CD4-positive, alpha-beta T cell (primary cell): ENCODE measurements at regions not wholly inside any gene's neighbourhood (a gene's known extent, or its start where the extent isn't known, plus 50 kb on each side); places are given as distances from the start of the nearest gene placed in this dataset.

Source experiments
- ATAC-seq: fragments of 200-7000 bp; cut with Tn5 transposase; one replicate; pipeline ENCODE4 v1.10.0; 2022; ENCODE audit warnings: mild to moderate bottlenecking; ENCODE audit not compliant: poor library complexity
- CTCF ChIA-PET: fragments of 350-600 bp; sonication (Branson Sonifier 250); formaldehyde crosslinking; loops from one replicate; lab custom pipeline; 2021; ENCODE audit warnings: antibody characterized with exemption, inconsistent platforms; lab: Charles Lee
- POLR2A ChIA-PET: fragments of 350-600 bp; sonication (Branson Sonifier 250); formaldehyde crosslinking; loops from one replicate; lab custom pipeline; 2021; ENCODE audit warnings: antibody characterized with exemption, inconsistent platforms; lab: Charles Lee
- DNase-seq, 14 experiments: peaks; one replicate each; pipeline ENCODE4 v3.0.0-alpha.2; 2013 to 2020; ENCODE audit warnings: mixed read lengths in 2 of 14
- H3K27ac ChIP-seq, 2 donors: one replicate each; pipeline versions ENCODE4 v1.5.1 to v1.7.0; 2013; ENCODE audit warnings: low read length in 2 of 2, low read depth in 1 of 2, mild to moderate bottlenecking in 1 of 2
- H3K27me3 ChIP-seq, 2 experiments: 1 replicate in 1 of 2; 2 replicates in 1 of 2; pipeline versions ENCODE4 v1.6.1 to v1.7.0; 2013; ENCODE audit warnings: low read length in 2 of 2, control low read depth in 1 of 2, mild to moderate bottlenecking in 1 of 2, moderate library complexity in 1 of 2; ENCODE audit not compliant: insufficient read depth in 2 of 2, control insufficient read depth in 1 of 2
- H3K36me3 ChIP-seq: one replicate; pipeline ENCODE4 v1.6.1; 2013; ENCODE audit warnings: low read length, control low read depth; ENCODE audit not compliant: insufficient read depth
- H3K4me1 ChIP-seq: one replicate; pipeline ENCODE4 v1.6.1; 2013; ENCODE audit warnings: low read length, control low read depth; ENCODE audit not compliant: insufficient read depth
- H3K4me3 ChIP-seq: one replicate; pipeline ENCODE4 v1.5.1; 2013; ENCODE audit warnings: mild to moderate bottlenecking, low read length, moderate library complexity
- H3K9me3 ChIP-seq, 2 experiments: 1 replicate in 1 of 2; 2 replicates in 1 of 2; pipeline versions ENCODE4 v1.6.1 to v1.7.0; 2013; ENCODE audit warnings: low read length in 2 of 2, mild to moderate bottlenecking in 2 of 2, control low read depth in 1 of 2, moderate library complexity in 1 of 2; ENCODE audit not compliant: control insufficient read depth in 1 of 2, insufficient read depth in 1 of 2
- H3K27ac Mint-ChIP-seq: one replicate; pipeline ENCODE4 v1.8.0; 2020; ENCODE audit warnings: mixed read lengths
- H3K27me3 Mint-ChIP-seq: one replicate; pipeline ENCODE4 v1.8.0; 2021; ENCODE audit warnings: mixed read lengths
- H3K36me3 Mint-ChIP-seq: one replicate; pipeline ENCODE4 v1.8.0; 2021; ENCODE audit warnings: low read depth, mixed read lengths
- H3K4me1 Mint-ChIP-seq: one replicate; pipeline ENCODE4 v1.8.0; 2021; ENCODE audit warnings: low read depth, mixed read lengths
- H3K4me3 Mint-ChIP-seq: one replicate; pipeline ENCODE4 v1.8.0; 2020; ENCODE audit warnings: mild to moderate bottlenecking, mixed read lengths
- H3K9me3 Mint-ChIP-seq: one replicate; pipeline ENCODE4 v1.8.0; 2020; ENCODE audit warnings: mixed read lengths
- CTCF ChIP-seq: fragments of 200-600 bp; IDR thresholded peaks from one replicate; pipeline ENCODE4 v1.8.0; 2022; ENCODE audit warnings: antibody characterized with exemption, mild to moderate bottlenecking
- intact Hi-C, 2 experiments: fragments of 100-400 bp; cut with DNase I in 1 of 2; cut with micrococcal nuclease in 1 of 2; formaldehyde crosslinking; loops; one replicate each; pipeline versions ENCODE4 v1.15.1 to v1.9.0; 2023 to 2025; cut with DNase I, micrococcal nuclease

- Mint-ChIP-seq H3K36me3 (peaks cover 5% of the 10 kb centered on the region), H3K27ac (no peak overlapping the region), H3K27me3 (peaks cover 76% of the 10 kb centered on the region), H3K4me3 (no peak overlapping the region), H3K4me1 (peaks cover 18% of the 10 kb centered on the region), H3K9me3 (no peaks in the 10 kb centered on the region)
- ATAC-seq (no peak), DNase-seq (peak in 2 of 14 experiments; percentile 13 to 17)
- intact Hi-C loops = no loop called here
- Histone ChIP-seq H3K4me1 (peaks cover 18% of the 10 kb centered on the region), H3K4me3 (no peak overlapping the region), H3K27ac (no peak overlapping the region), H3K27me3 (peaks cover 9 to 35% of the 10 kb centered on the region in 2 experiments), H3K36me3 (no peaks in the 10 kb centered on the region), H3K9me3 (peaks cover 0 to 4% of the 10 kb centered on the region in 2 experiments)
- TF ChIP-seq CTCF = peak; percentile 48
- ChIA-PET POLR2A (no interaction called here), CTCF (interaction anchor here (0.6 to 1.5 kb wide), 3 partner anchors 9 to 12 kb away, joined by 3 to 4 read pairs (median 3); no protein-coding TSS in a partner anchor)
Measured at GRCh38 chr4:24476282-24476681, 108.1 kb downstream of the DHX15 start.

GRCh38 chr4:24475756-24476155 lies 108.6 kb downstream of the DHX15 start:
- intact Hi-C loops = no loop called here
- Histone ChIP-seq H3K27me3 (peaks cover 12 to 37% of the 10 kb centered on the region in 2 experiments), H3K4me3 (no peak overlapping the region), H3K36me3 (no peaks in the 10 kb centered on the region), H3K27ac (no peak overlapping the region), H3K9me3 (peaks cover 0 to 4% of the 10 kb centered on the region in 2 experiments), H3K4me1 (peaks cover 21% of the 10 kb centered on the region)
- TF ChIP-seq CTCF = no peak
- POLR2A ChIA-PET = no interaction called here
- Mint-ChIP-seq H3K4me3 (peak overlapping the region; percentile 21), H3K4me1 (peaks cover 24% of the 10 kb centered on the region), H3K9me3 (no peaks in the 10 kb centered on the region), H3K27ac (no peak overlapping the region), H3K27me3 (peaks cover 76% of the 10 kb centered on the region), H3K36me3 (peaks cover 5% of the 10 kb centered on the region)
- no peak for DNase-seq
- CTCF ChIA-PET = interaction anchor here (0.9 to 1.5 kb wide), 2 partner anchors 11 to 13 kb away, joined by 3 to 4 read pairs; no protein-coding TSS in a partner anchor
- no peak for ATAC-seq

- POLR2A ChIA-PET = no interaction called here
- Histone ChIP-seq H3K4me3 (peak overlapping the region; percentile 50), H3K27ac (no peak overlapping the region), H3K27me3 (peaks cover 25 to 60% of the 10 kb centered on the region in 2 experiments), H3K4me1 (peaks cover 33% of the 10 kb centered on the region), H3K9me3 (peaks cover 0 to 11% of the 10 kb centered on the region in 2 experiments), H3K36me3 (no peaks in the 10 kb centered on the region)
- ATAC-seq (no peak), DNase-seq (peak in 3 of 14 experiments; percentile 13 to 30 (median 27))
- H3K27ac Mint-ChIP-seq = peak overlapping the region; percentile 77
- H3K4me1 Mint-ChIP-seq = peaks cover 40% of the 10 kb centered on the region
- CTCF ChIA-PET = interaction anchor here (0.7 kb wide), 1 partner anchor 111 kb away, joined by 3 read pairs; the partner anchor contains the start of gene DHX15
- no peak for TF ChIP-seq CTCF
- H3K9me3 Mint-ChIP-seq = no peaks in the 10 kb centered on the region
- H3K36me3 Mint-ChIP-seq = peaks cover 5% of the 10 kb centered on the region
- peak overlapping the region; percentile 96 for H3K4me3 Mint-ChIP-seq
- H3K27me3 Mint-ChIP-seq = peaks cover 84% of the 10 kb centered on the region
- intact Hi-C loops = no loop called here
Measured at GRCh38 chr4:24473309-24473721, 111.0 kb downstream of the DHX15 start.
